K562 (cell line): ENCODE measurements at regions not wholly inside any gene's neighbourhood (a gene's known extent, or its start where the extent isn't known, plus 50 kb on each side); places are given as distances from the start of the nearest gene placed in this dataset.

Source experiments
- ATAC-seq: fragments of 200-7000 bp; cut with Tn5 transposase; 3 replicates; pipeline ENCODE4 v1.9.1; 2020; ENCODE audit warnings: moderate library complexity
- BruUV-seq: library from RNA; stranded (reverse); fragments of 400-500 nt; replicated peaks from 2 replicates; lab custom pipeline; 2021; lab: Mats Ljungman, UMichigan
- CTCF ChIA-PET: fragments of 300-600 bp; formaldehyde crosslinking; extraction: SDS; loops from one replicate; lab custom pipeline; 2021; ENCODE audit warnings: low intra/inter-chr PET ratio; lab: Yijun Ruan, JAX
- POLR2A ChIA-PET: fragments of 300-600, 350-650 bp; sonication (Branson Sonifier 250); formaldehyde crosslinking; extraction: SDS; loops from one replicate; lab custom pipeline; 2021; ENCODE audit warnings: antibody characterized with exemption, inconsistent platforms; lab: Yijun Ruan, JAX
- DNase-seq, 4 experiments: peaks; one replicate each; pipeline versions ENCODE4 v3.0.0 to v3.0.0-alpha.2; 2011 to 2018; ENCODE audit warnings: low spot score in 3 of 4, mixed read lengths in 3 of 4; ENCODE audit errors: extremely low read depth in 1 of 4
- FAIRE-seq: peaks from 2 replicates; lab custom pipeline; 2011; peaks lifted over from hg19 to GRCh38; lab: Jason Lieb, UNC
- H2AFZ ChIP-seq: 2 replicates; pipeline ENCODE4 v1.6.0; 2011; ENCODE audit warnings: low read depth, low read length, control low read depth, inconsistent platforms
- H3K27ac ChIP-seq: fragments of 200-600 bp; 3 replicates; pipeline ENCODE4 v1.8.0; 2011; ENCODE audit warnings: low read depth, mild to moderate bottlenecking, control low read depth, inconsistent platforms, low read length, moderate library complexity, mixed read lengths; ENCODE audit errors: extremely low read depth
- H3K27me3 ChIP-seq, 2 experiments: fragments of 300-600 bp in 1 of 2; 2 replicates in 1 of 2; 3 replicates in 1 of 2; pipeline versions ENCODE4 v1.6.0 to v1.8.0; 2011; ENCODE audit warnings: inconsistent platforms in 2 of 2, low read length in 2 of 2, mild to moderate bottlenecking in 1 of 2, mixed read lengths in 1 of 2, moderate library complexity in 1 of 2; ENCODE audit not compliant: control insufficient read depth in 2 of 2, insufficient read depth in 2 of 2
- H3K36me3 ChIP-seq: fragments of 300-600 bp; 3 replicates; pipeline ENCODE4 v1.8.0; 2011; ENCODE audit warnings: mild to moderate bottlenecking, low read length, inconsistent platforms; ENCODE audit not compliant: control insufficient read depth, insufficient read depth
- H3K4me1 ChIP-seq, 2 experiments: fragments of 200-600 bp in 1 of 2; replicated peaks in 1 of 2; 2 replicates in 1 of 2; 3 replicates in 1 of 2; pipeline versions ENCODE4 v1.5.1 to v1.8.0; 2011; ENCODE audit warnings: inconsistent platforms in 2 of 2, low read length in 2 of 2, mild to moderate bottlenecking in 1 of 2, mixed read lengths in 1 of 2, moderate library complexity in 1 of 2; ENCODE audit not compliant: control insufficient read depth in 2 of 2, insufficient read depth in 2 of 2
- H3K4me2 ChIP-seq: 2 replicates; pipeline ENCODE4 v1.6.1; 2011; ENCODE audit warnings: low read length, control low read depth, inconsistent platforms, mixed read lengths; ENCODE audit not compliant: insufficient read depth
- H3K4me3 ChIP-seq: fragments of 200-600 bp; sonication (generic), shearing (Covaris generic); 2 replicates; pipeline ENCODE4 v1.5.1; 2016; ENCODE audit warnings: control low read depth, inconsistent platforms
- H3K79me2 ChIP-seq: fragments of 200-600 bp; 3 replicates; pipeline ENCODE4 v1.8.0; 2011; ENCODE audit warnings: low read length, inconsistent platforms; ENCODE audit not compliant: control insufficient read depth, insufficient read depth
- H3K9ac ChIP-seq, 2 experiments: 2 replicates each; pipeline versions ENCODE4 v1.6.0 to v1.6.1; 2011; ENCODE audit warnings: low read depth in 2 of 2, low read length in 2 of 2, control low read depth in 1 of 2, inconsistent platforms in 1 of 2, mild to moderate bottlenecking in 1 of 2, mixed read lengths in 1 of 2; ENCODE audit not compliant: insufficient read depth in 1 of 2
- H3K9me1 ChIP-seq: one replicate; pipeline ENCODE4 v1.6.0; 2011; ENCODE audit warnings: inconsistent platforms, mild to moderate bottlenecking, low read length, moderate library complexity; ENCODE audit not compliant: control insufficient read depth, insufficient read depth
- H3K9me3 ChIP-seq: replicated peaks from 2 replicates; pipeline ENCODE4 v1.5.1; 2011; ENCODE audit warnings: low read depth, low read length, inconsistent platforms; ENCODE audit not compliant: control insufficient read depth, insufficient read depth
- H4K20me1 ChIP-seq: replicated peaks from 2 replicates; pipeline ENCODE4 v1.6.1; 2011; ENCODE audit warnings: low read length, inconsistent platforms, mixed read lengths; ENCODE audit not compliant: control insufficient read depth, insufficient read depth
- BCL6 ChIP-seq: fragments of 250-450 bp; sonication (Bioruptor Pico); IDR thresholded peaks from 2 replicates; pipeline ENCODE4 v1.4.0; 2020
- CBFB ChIP-seq: sonication (generic); formaldehyde crosslinking; IDR thresholded peaks from 2 replicates; pipeline ENCODE4 v1.4.0; 2020; ENCODE audit warnings: mild to moderate bottlenecking, missing genetic modification reagents
- CLOCK ChIP-seq: fragments of 250-450 bp; sonication (Bioruptor Pico); IDR thresholded peaks from 2 replicates; pipeline ENCODE4 v1.4.0; 2020; ENCODE audit warnings: mild to moderate bottlenecking, moderate library complexity, borderline replicate concordance
- E2F4 ChIP-seq: sonication (generic); formaldehyde crosslinking; IDR thresholded peaks from 2 replicates; pipeline ENCODE4 v1.8.0; 2022; ENCODE audit warnings: mild to moderate bottlenecking, low read depth, missing genetic modification reagents
- FOXJ2 ChIP-seq: fragments of 200-800 bp; sonication (Bioruptor generic); IDR thresholded peaks from 2 replicates; pipeline ENCODE4 v1.6.1; 2016; ENCODE audit warnings: missing genetic modification characterization, missing compliant biosample characterization
- LCOR ChIP-seq: sonication (generic); formaldehyde crosslinking; IDR thresholded peaks from 2 replicates; pipeline ENCODE4 v1.8.0; 2022; ENCODE audit warnings: mild to moderate bottlenecking, missing genetic modification reagents
- LEF1 ChIP-seq: fragments of 450-650 bp; IDR thresholded peaks from 2 replicates; pipeline ENCODE4 v1.6.1; 2016; ENCODE audit warnings: mild to moderate bottlenecking
- MTF1 ChIP-seq: fragments of 250-450 bp; sonication (Bioruptor Pico); IDR thresholded peaks from 2 replicates; pipeline ENCODE4 v1.9.0; 2021; ENCODE audit warnings: moderate library complexity, mild to moderate bottlenecking, inconsistent platforms, borderline replicate concordance
- NKRF ChIP-seq: fragments of 450-650 bp; IDR thresholded peaks from 2 replicates; pipeline ENCODE4 v1.6.1; 2016; ENCODE audit warnings: borderline replicate concordance
- NUFIP1 ChIP-seq: fragments of 450-650 bp; IDR thresholded peaks from 2 replicates; pipeline ENCODE4 v1.6.1; 2018; ENCODE audit not compliant: partially characterized antibody
- RBBP5 ChIP-seq: fragments of 200-600 bp; sonication (generic); IDR thresholded peaks from 2 replicates; pipeline ENCODE4 v1.6.1; 2012; ENCODE audit warnings: borderline replicate concordance, mild to moderate bottlenecking, low read length, control low read depth, inconsistent platforms; ENCODE audit not compliant: insufficient read depth, poor library complexity, severe bottlenecking
- SRSF1 ChIP-seq: fragments of 200-400 bp; formaldehyde crosslinking; IDR thresholded peaks from 2 replicates; pipeline ENCODE4 v1.6.1; 2017; ENCODE audit warnings: mild to moderate bottlenecking, low read depth, low read length, moderate library complexity
- TRIM24 ChIP-seq, 2 experiments: fragments of 450-650 bp; IDR thresholded peaks; 2 replicates each; pipeline ENCODE4 v1.6.1; 2016
- TRIM28 ChIP-seq: fragments of 450-650 bp; IDR thresholded peaks from 2 replicates; pipeline ENCODE4 v1.6.1; 2017
- ZNF3 ChIP-seq: fragments of 250-450 bp; sonication (Bioruptor Pico); IDR thresholded peaks from 2 replicates; pipeline ENCODE4 v1.5.0; 2021; ENCODE audit warnings: mild to moderate bottlenecking, moderate library complexity
- WGBS: fragments of 100-300 bp; shearing (Covaris generic); methylation state at CpG from one replicate; pipeline ENCODE4 v1.1.6; 2016; ENCODE audit warnings: low coverage, mixed read lengths; ENCODE audit not compliant: insufficient coverage; ENCODE audit errors: missing lambda C conversion rate; 5-methylcytosine and 5-hydroxymethylcytosine counted together
- in situ Hi-C: fragments of 300-500 bp; cut with MboI; formaldehyde crosslinking; loops from 4 replicates; pipeline ENCODE4 v1.15.0; 2018; ENCODE audit warnings: inconsistent platforms, mixed read lengths
- intact Hi-C: fragments of 100-400 bp; cut with micrococcal nuclease; formaldehyde crosslinking; loops from 2 replicates; pipeline ENCODE4 v1.14.2; 2022

GRCh38 chr7:1298051-1298930 is 65.6 kb downstream of the UNCX start:
- FAIRE-seq (no peak), DNase-seq (no peak), ATAC-seq (no peak)
- in situ Hi-C loops (no loop called here), intact Hi-C loops (no loop called here)
- peaks cover 10% of the 10 kb centered on the region; the same call in 1 of the 2 replicates for H4K20me1 ChIP-seq
- H3K79me2 ChIP-seq, result no peaks in the 10 kb centered on the region
- no peak overlapping the region for H3K9ac ChIP-seq
- ChIA-PET CTCF (no interaction called here), POLR2A (no interaction called here)
- TF ChIP-seq NKRF (no peak), NUFIP1 (no peak), LEF1 (no peak), CBFB (CRISPR knock-in tag) (no peak), CLOCK (CRISPR knock-in tag) (no peak), TRIM24 (IDR thresholded peaks at IDR 0.05) (no peak), BCL6 (no peak), FOXJ2 (tag) (no peak), RBBP5 (no peak), MTF1 (CRISPR knock-in tag) (no peak), ZNF3 (CRISPR knock-in tag) (no peak), LCOR (no peak), E2F4 (CRISPR knock-in tag) (no peak), TRIM28 (no peak), SRSF1 (no peak)
- no peak overlapping the region for H3K4me3 ChIP-seq
- H3K4me2 ChIP-seq, result no peak overlapping the region
- no peaks in the 10 kb centered on the region for H3K9me1 ChIP-seq
- no peaks in the 10 kb centered on the region for H3K36me3 ChIP-seq
- peaks cover 0 to 34% of the 10 kb centered on the region in 2 experiments; a peak in 2 of 5 replicates for H3K4me1 ChIP-seq
- BruUV-seq, result no TSS peak
- peaks cover 30 to 64% of the 10 kb centered on the region in 2 experiments for H3K27me3 ChIP-seq
- WGBS, result 3% methylated on average over 27 of the region's 28 CpGs
- H2AFZ ChIP-seq, result no peak overlapping the region
- no peaks in the 10 kb centered on the region for H3K9me3 ChIP-seq
- no peak overlapping the region for H3K27ac ChIP-seq
